IPS-NIHi11 (cell line): ENCODE measurements at regions not wholly inside any gene's neighbourhood (a gene's known extent, or its start where the extent isn't known, plus 50 kb on each side); places are given as distances from the start of the nearest gene placed in this dataset.

Experiments used
- DNase-seq: peaks from one replicate; pipeline ENCODE4 v3.0.0; 2012; ENCODE audit warnings: mixed read lengths, low spot score

- DNase-seq: no peak
Measured at GRCh38 chr2:47315475-47315874, 53.6 kb upstream of the EPCAM start.

GRCh38 chr2:47313728-47314127 is 55.4 kb upstream of the EPCAM start:
- DNase-seq: no peak

- peak; percentile 36 for DNase-seq
Measured at GRCh38 chr2:47313141-47313691, 55.9 kb upstream of the EPCAM start.

GRCh38 chr2:47312491-47312850 is 56.6 kb upstream of the EPCAM start:
- DNase-seq: no peak

- DNase-seq: no peak
Measured at GRCh38 chr2:47311764-47312490, 57.2 kb upstream of the EPCAM start.

- DNase-seq: no peak
Measured at GRCh38 chr2:47310801-47311560, 58.1 kb upstream of the EPCAM start.

- DNase-seq: no peak
Measured at GRCh38 chr2:47309952-47310800, 58.9 kb upstream of the EPCAM start.

GRCh38 chr2:47309472-47309951 is 59.6 kb upstream of the EPCAM start:
- DNase-seq: no peak

- no peak for DNase-seq
Measured at GRCh38 chr2:47307066-47307465, 62.0 kb upstream of the EPCAM start.

GRCh38 chr2:47304654-47305053 is 64.5 kb upstream of the EPCAM start:
- no peak for DNase-seq

- no peak for DNase-seq
Measured at GRCh38 chr2:47303341-47304148, 65.6 kb upstream of the EPCAM start.

- DNase-seq: no peak
Measured at GRCh38 chr2:47302308-47302707, 66.8 kb upstream of the EPCAM start.

GRCh38 chr2:47301731-47302130 is 67.4 kb upstream of the EPCAM start:
- DNase-seq: no peak

- DNase-seq: no peak
Measured at GRCh38 chr2:47301277-47301618, 67.9 kb upstream of the EPCAM start.

- DNase-seq: no peak
Measured at GRCh38 chr2:47300609-47301276, 68.4 kb upstream of the EPCAM start.

- no peak for DNase-seq
Measured at GRCh38 chr2:47300081-47300480, 69.0 kb upstream of the EPCAM start.

- no peak for DNase-seq
Measured at GRCh38 chr2:47299555-47299954, 69.6 kb upstream of the EPCAM start.

GRCh38 chr2:47298771-47299170 is 70.3 kb upstream of the EPCAM start:
- DNase-seq: no peak

GRCh38 chr2:47297767-47298425 is 71.2 kb upstream of the EPCAM start:
- DNase-seq: no peak

GRCh38 chr2:47295981-47296635 is 73.0 kb upstream of the EPCAM start:
- no peak for DNase-seq
